Islet precursor cell (in vitro differentiated cells): ENCODE measurements at regions not wholly inside any gene's neighbourhood (a gene's known extent, or its start where the extent isn't known, plus 50 kb on each side); places are given as distances from the start of the nearest gene placed in this dataset.
A peak's percentile ranks its signal among the peaks of the same experiment; 100 is the strongest.
"Not testable (repeated sequence)": the region's sequence is repeated elsewhere in the genome, so short reads cannot be mapped to it uniquely, and the experiment has no call there.

Experiments
- DNase-seq: peaks from one replicate; pipeline ENCODE4 v3.0.0-alpha.2; 2018

GRCh38 chr7:96770758-96771157, 61.1 kb upstream of the SEM1 start:
- peak; percentile 54 for DNase-seq

GRCh38 chr7:96772139-96772694, 62.6 kb upstream of the SEM1 start:
- no peak for DNase-seq

DNA sequence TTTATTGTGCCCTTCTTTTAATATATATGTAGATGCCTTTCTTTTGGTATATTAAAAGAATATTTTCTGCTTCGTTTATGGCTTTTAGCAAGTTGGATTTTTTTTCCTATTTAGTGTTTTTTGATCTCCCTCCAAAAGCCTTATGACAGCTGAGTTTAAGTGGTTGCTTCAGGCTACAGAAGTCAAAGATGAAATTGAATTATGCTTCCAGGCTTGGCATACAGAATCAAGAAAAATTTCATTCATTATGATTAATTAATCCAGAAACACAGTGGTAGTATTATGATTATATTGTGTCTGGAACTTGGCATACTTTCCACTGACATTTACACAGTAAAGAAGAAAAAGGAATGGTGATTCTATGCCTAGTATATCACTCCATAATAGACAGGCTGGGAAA, 63.8 kb upstream of the SEM1 start:
- no peak for DNase-seq

GRCh38 chr7:96774358-96774757, 64.7 kb upstream of the SEM1 start:
- DNase-seq: no peak

GRCh38 chr7:96775046-96775445, 65.4 kb upstream of the SEM1 start:
- no peak for DNase-seq

GRCh38 chr7:96778263-96778662, 68.6 kb upstream of the SEM1 start:
- DNase-seq: peak; percentile 90

GRCh38 chr7:96781919-96782318, 72.3 kb upstream of the SEM1 start:
- DNase-seq: no peak

DNA sequence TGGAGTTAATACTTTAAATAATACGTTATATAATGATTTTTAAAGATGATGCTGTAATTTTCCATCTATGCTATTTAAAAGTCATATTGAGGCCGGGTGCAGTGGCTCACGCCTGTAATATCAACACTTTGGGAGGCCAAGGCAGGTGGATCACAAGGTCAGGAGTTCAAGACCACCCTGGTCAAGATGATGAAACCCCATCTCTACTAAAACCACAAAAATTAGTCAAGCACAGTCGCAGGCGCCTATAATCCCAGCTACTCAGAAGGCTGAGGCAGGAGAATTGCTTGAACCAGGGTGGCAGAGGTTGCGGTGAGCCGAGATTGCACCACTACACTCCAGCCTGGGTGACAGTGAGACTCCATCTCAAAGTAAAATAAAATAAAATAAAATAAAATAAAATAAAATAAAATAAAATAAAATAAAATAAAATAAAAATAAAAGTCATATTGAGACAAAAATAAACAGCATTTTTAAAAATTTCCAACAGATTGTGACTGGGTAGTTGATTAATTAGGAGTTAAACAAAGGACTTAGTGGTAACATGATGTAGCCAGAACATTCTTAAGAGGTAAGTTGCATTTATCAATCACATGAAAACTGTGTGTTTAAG, 73.1 kb upstream of the SEM1 start:
- not testable (repeated sequence) for DNase-seq

DNA sequence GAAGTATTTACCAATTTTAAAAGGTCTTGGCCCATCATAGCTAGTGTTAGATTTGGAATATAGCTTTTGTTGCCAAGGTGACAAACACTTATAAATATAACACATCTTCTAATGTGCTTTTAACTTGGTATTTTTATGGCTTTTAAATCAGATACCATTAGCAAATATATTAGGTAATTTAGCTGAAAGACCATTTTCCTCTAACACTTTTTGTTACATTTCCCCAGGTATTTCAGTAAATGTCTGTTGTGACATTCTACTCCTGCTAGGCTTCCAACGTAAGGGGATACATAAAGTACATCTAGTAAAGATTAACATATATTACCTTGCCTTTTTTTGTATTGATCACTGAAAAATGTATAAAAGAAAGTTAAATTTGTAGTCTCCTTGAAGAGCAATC, 75.0 kb upstream of the SEM1 start:
- DNase-seq: no peak

DNA sequence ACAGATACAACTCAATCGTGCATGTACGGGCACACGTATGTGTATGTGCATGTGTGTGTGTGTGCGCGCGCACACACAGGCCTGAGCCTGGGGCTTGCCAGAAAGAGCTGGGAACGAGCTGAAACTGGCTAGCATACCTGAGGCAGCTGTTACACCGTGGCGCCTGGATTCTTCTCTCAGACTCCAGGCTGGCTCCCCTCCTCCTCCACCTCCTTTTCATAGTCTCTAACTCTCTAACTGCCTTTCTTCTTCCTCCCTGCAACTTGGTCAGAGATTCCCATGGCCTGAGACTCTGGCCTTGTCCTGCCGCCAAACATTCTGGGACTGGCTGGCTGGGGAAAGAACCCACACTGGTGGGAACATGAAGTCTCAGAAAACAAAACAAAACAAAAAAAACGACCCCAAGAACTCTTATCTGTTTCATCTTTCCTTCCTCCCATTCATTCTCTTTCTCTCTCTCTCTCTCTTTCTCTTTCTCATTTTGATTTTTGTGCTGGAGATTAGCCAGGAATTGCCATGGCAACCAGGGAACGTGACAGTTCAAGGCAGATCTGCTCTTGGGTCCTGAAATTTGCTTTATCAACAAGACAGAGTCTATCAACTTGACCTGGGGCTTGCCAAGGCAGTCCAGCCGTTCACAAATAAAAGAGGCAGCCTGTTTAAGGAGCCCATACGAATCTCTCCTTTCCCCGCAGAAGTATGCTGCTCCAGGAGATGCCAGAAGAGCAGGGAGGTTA, 76.8 kb upstream of the SEM1 start:
- DNase-seq: peak; percentile 83

DNA sequence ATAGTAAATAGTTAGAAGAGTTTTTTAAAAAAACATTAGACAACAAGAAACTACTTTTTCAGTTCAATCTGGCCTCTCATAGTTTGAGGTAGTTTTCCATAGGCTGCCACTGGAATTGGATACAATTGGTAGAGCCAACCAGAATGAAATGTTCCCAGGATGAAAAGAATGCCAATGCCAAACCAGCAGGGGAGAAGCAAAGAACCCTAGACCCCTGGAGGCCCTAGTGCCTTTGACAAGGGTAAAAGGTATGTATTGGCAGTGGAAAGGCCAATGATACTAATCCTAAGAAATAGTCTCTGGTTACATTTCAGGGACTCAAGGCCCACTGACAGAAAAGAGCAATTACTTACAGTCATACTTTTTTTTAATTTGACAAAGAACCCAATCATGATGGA, 77.4 kb upstream of the SEM1 start:
- DNase-seq: no peak

- DNase-seq: no peak
Measured at GRCh38 chr7:96789914-96790313, 80.3 kb upstream of the SEM1 start.

DNA sequence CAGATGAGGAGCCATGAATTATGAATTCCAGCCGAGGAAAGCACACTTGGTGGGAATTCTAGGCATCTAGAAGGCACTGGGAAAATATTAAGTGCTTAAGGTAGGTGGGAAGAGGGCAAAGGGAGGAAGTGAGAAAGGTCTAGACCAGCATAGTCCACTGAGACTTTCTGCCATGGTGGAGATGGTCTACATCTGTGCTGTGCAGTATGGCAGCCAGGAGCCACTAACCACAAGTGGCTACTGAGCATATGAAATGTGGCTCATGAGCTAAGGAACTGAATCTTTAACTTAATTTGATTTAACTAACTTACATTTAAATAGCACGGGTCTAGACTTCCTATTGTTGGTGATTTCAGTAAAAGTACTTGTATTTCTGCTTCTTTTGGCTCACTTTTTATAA, 82.5 kb upstream of the SEM1 start:
- no peak for DNase-seq

GRCh38 chr7:96794063-96794462, 84.4 kb upstream of the SEM1 start:
- no peak for DNase-seq

- DNase-seq: no peak
Measured at GRCh38 chr7:96800122-96800521, 90.5 kb upstream of the SEM1 start.

DNA sequence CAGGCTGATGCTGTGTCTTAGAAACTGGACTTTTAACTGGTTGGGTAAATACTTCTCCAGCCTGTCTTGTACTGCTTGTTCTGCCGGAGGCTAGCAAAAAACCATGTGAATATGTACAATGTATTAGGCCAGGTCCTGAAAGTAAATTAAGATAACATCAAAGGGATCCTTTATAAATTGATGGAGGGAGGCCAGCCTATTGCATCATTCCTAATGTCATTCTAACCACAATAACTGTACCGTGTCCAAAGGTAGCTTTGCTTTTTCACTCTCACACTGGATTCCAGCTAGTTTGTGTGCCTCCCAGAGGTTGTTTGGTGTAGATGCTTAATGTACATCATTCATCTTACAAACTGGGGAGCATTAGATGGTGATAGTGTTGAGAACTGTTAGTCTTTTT, 91.2 kb upstream of the SEM1 start:
- no peak for DNase-seq

DNA sequence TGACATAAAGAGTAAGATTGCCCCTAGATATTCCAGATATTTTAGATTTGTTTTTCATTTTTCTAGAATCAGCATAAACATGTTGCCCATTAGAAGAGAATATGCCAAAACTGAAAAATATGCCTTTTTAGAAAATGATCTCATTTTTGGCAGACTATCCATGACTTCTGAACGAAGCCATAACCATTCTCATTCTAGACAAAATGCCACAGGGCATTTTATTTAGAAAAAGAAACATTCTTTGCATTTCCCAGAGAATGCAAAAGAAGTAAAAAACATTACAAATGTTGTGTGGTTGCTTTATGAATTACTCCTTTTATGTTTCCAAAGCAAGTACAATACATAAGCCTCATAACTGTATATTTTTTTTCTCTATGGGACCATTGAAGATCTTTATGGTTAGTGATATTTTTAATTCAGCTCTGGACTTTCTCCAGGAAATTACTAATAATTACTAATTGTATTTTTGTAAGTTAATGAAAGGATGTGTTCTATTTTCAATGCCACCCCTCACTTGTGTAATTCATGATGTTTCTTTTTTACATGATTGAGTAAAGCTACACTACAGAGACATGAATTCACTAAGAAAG, 109.6 kb upstream of the SEM1 start:
- DNase-seq: no peak

DNA sequence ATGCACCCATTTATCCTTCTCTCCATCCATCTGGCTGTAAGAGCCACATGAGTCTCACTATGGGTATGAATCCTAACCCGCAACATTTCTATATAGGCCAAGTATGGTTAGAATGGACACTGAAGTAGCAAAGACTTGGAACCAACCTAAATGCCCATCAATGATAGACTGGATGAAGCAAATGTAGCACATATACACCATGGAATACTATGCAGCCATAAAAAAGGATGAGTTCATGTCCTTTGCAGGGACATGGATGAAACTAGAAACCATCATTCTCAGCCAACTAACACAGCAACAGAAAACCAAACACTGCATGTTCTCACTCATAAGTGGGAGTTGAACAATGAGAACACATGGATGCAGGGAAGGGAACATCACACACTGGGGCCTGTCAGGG, 111.5 kb upstream of the SEM1 start:
- not testable (repeated sequence) for DNase-seq

DNA sequence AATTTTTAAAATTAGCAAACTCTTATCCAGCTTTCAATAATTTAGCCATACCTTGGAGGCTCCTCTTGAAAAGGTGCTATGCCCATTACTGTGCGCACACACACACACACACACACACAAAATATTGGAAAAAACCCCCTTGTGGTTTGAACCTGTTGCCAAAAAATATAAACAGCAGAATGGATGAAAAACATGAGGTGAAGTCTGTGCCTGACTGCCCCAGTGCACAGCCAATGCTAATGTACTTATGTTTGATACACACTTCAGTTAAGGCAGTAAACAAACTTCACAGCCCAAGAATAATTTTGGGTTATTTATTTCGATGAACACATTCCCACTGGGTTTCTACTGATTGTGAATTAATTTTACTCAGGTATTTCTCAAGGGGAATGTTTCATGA, 113.2 kb upstream of the SEM1 start:
- no peak for DNase-seq

GRCh38 chr7:96823274-96823673, 113.6 kb upstream of the SEM1 start:
- no peak for DNase-seq

GRCh38 chr7:96824686-96825085, 115.0 kb upstream of the SEM1 start:
- DNase-seq: no peak

DNA sequence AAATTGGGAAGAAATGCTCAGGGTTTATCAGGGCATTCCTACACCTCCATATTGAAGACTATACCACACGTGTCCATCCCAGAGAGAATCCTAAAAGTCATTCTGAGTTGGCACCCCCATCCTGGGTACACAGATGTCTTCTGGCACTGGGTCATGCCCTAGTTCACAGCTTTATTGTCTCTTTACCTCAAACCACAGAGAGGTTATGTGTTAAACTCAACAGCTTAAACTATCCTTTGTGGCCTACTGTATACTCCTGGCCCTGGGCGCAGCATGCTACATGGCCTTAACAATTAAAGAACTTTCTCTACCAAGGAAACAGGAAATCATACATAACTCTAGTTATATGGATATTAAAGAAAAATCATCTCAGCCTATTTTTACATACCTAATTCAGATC, 115.6 kb upstream of the SEM1 start:
- DNase-seq: no peak

GRCh38 chr7:96826089-96826488, 116.4 kb upstream of the SEM1 start:
- DNase-seq: no peak

DNA sequence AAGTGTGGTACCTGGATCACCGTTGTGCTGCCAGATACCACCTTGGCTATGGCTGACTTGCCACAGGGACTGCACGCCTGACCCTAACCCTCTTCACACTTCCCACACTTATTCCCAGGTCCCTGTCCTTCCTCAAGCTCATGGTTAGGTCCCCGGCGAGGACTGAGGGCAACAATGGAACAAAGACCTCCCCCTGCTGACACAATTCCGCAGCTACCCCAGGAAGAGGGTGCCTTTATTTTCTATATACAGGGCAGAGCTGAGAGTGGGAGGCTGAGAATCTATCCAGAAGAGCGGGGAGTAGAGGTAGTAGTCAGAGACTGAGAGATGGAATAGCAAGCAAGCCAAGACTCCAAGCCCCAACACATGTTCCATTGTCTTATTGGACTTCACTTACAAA, 118.1 kb upstream of the SEM1 start:
- peak; percentile 50 for DNase-seq
